KMS-11 (cell line): ENCODE measurements at regions not wholly inside any gene's neighbourhood (a gene's known extent, or its start where the extent isn't known, plus 50 kb on each side); places are given as distances from the start of the nearest gene placed in this dataset.

Source experiments
- H2AFZ ChIP-seq: fragments of 200-600 bp; sonication (generic); 2 replicates; pipeline ENCODE4 v1.6.1; 2016; ENCODE audit warnings: antibody characterized with exemption, mixed run types, low read depth
- H3K27ac ChIP-seq: fragments of 200-600 bp; sonication (generic); 2 replicates; pipeline ENCODE4 v1.6.1; 2016; ENCODE audit warnings: mild to moderate bottlenecking, mixed run types
- H3K27me3 ChIP-seq: fragments of 200-600 bp; sonication (generic); 2 replicates; pipeline ENCODE4 v1.6.1; 2017; ENCODE audit warnings: mild to moderate bottlenecking, low read depth, mixed run types, moderate library complexity; ENCODE audit not compliant: insufficient read depth
- H3K36me3 ChIP-seq: fragments of 200-600 bp; sonication (generic); 2 replicates; pipeline ENCODE4 v1.6.1; 2017; ENCODE audit warnings: mild to moderate bottlenecking, mixed run types; ENCODE audit not compliant: insufficient read depth
- H3K4me1 ChIP-seq: fragments of 200-600 bp; sonication (generic); 2 replicates; pipeline ENCODE4 v1.6.1; 2016; ENCODE audit warnings: mild to moderate bottlenecking, low read depth, mixed run types; ENCODE audit not compliant: poor library complexity, severe bottlenecking
- H3K4me2 ChIP-seq: fragments of 200-600 bp; sonication (generic); 2 replicates; pipeline ENCODE4 v1.7.0; 2016; ENCODE audit warnings: mild to moderate bottlenecking, mixed run types
- H3K4me3 ChIP-seq: fragments of 200-600 bp; sonication (generic); IDR thresholded peaks from 2 replicates; pipeline ENCODE4 v1.6.1; 2017; ENCODE audit warnings: low read depth, low read length, mixed read lengths; ENCODE audit not compliant: insufficient read depth
- H3K79me2 ChIP-seq: fragments of 200-600 bp; sonication (generic); 2 replicates; pipeline ENCODE4 v1.6.1; 2016; ENCODE audit warnings: low read depth, mixed run types; ENCODE audit not compliant: insufficient read depth
- H3K9ac ChIP-seq: fragments of 200-600 bp; sonication (generic); 2 replicates; pipeline ENCODE4 v1.6.1; 2016; ENCODE audit warnings: mild to moderate bottlenecking, mixed run types
- H4K20me1 ChIP-seq: fragments of 200-600 bp; sonication (generic); 2 replicates; pipeline ENCODE4 v1.6.1; 2016; ENCODE audit warnings: mild to moderate bottlenecking, mixed run types; ENCODE audit not compliant: insufficient read depth
- TF ChIP-seq, protein P1 (sequence below): fragments of 200-600 bp; sonication (generic); conservative IDR thresholded peaks from 2 replicates; pipeline ENCODE4 v1.6.1; 2017; ENCODE audit warnings: low read depth, mild to moderate bottlenecking, antibody characterized with exemption, low read length, moderate library complexity, mixed read lengths

DNA sequence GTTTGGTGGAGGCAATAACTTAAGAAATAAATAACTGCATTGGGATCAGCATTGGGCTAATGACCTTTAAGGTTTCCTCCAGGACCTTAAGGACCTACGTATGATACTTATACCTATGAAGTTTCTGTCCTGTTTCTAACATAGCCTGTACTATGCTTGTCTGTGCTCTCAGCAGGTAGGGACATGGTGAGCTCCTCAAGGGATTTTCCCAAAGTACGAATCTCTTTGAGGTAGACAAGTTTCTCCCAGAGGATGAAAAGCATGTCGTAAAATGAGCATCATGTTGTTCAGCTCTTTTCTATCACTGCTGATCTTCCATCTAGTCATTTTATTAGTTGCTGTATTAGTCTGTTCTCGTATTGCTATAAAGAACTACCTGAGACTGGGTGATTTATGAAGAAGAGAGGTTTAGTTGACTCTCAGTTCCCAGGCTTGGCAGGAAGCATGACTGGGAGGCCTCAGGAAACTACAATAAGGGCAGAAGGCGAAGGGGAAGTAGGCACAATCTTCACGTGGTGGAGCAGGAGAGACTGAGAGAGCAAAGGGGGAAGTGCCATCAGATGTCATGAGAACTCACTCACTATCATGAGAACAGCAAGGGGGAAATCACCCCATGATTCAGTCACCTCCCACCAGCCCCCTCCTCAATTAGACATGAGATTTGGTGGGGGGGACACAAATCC is 77.8 kb upstream of the TGM3 start:
- Histone ChIP-seq H3K4me2 (no peak overlapping the region), H3K36me3 (no peaks in the 10 kb centered on the region), H3K27me3 (no peaks in the 10 kb centered on the region), H2AFZ (no peak overlapping the region), H3K9ac (no peak overlapping the region), H3K4me1 (no peaks in the 10 kb centered on the region), H4K20me1 (no peaks in the 10 kb centered on the region), H3K27ac (no peak overlapping the region), H3K4me3 (no peak overlapping the region), H3K79me2 (no peaks in the 10 kb centered on the region)
- TF ChIP-seq, protein P1, sequence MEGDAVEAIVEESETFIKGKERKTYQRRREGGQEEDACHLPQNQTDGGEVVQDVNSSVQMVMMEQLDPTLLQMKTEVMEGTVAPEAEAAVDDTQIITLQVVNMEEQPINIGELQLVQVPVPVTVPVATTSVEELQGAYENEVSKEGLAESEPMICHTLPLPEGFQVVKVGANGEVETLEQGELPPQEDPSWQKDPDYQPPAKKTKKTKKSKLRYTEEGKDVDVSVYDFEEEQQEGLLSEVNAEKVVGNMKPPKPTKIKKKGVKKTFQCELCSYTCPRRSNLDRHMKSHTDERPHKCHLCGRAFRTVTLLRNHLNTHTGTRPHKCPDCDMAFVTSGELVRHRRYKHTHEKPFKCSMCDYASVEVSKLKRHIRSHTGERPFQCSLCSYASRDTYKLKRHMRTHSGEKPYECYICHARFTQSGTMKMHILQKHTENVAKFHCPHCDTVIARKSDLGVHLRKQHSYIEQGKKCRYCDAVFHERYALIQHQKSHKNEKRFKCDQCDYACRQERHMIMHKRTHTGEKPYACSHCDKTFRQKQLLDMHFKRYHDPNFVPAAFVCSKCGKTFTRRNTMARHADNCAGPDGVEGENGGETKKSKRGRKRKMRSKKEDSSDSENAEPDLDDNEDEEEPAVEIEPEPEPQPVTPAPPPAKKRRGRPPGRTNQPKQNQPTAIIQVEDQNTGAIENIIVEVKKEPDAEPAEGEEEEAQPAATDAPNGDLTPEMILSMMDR: no peak

DNA sequence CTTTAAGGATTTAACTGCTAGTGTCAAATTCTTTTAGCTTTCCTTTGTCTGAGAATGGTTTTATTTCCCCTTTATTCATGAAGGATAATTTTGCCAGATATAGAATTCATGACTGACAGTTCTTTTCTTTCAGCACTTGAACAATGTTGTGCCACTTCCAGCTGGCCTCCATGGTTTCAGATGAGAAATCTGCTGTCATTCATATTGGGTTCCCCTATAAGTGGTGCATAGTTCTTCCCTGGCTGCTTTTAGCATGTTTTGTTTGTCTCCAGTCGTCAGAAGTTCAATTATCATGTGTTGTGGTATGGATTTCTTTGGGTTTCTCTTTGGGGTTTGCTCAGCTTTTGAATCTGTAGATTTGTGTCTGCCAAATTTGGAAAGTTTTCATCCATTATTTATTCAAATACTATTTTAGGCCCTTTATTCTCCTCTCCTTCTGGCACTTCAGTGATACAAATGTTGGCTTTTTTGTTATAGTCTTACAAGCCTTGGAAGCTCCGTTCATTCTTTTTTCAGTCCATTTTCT is 76.3 kb upstream of the TGM3 start:
- H2AFZ ChIP-seq: no peak overlapping the region
- TF ChIP-seq, protein P1: no peak

DNA sequence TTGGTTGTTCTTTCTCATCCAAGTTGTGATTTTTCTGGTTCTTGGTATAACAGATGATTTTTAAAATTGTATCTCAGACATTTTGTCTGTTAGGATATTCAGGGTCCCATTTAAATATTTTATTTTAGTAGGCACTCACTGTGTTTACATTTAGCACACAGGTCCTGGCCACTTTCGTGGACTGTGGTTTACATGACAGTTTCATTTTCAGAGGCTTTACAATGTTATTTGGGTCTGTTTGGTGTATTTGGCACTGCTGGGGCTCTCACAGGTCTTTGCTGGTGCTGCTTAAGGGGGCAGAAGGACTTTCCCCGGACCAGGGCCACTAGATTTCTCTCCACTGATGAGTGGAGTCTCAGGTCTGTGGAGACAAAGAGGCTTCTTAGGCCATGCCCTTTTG is 75.5 kb upstream of the TGM3 start:
- H3K9ac ChIP-seq: no peak overlapping the region
- no peak overlapping the region for H2AFZ ChIP-seq
- H3K27ac ChIP-seq: no peak overlapping the region
- H3K36me3 ChIP-seq: no peaks in the 10 kb centered on the region
- H3K4me3 ChIP-seq: no peak overlapping the region
- TF ChIP-seq, protein P1: no peak
- no peaks in the 10 kb centered on the region for H3K4me1 ChIP-seq
- no peaks in the 10 kb centered on the region for H3K79me2 ChIP-seq
- H3K4me2 ChIP-seq: no peak overlapping the region
- H4K20me1 ChIP-seq: no peaks in the 10 kb centered on the region
- H3K27me3 ChIP-seq: no peaks in the 10 kb centered on the region

More for the DNA sequence above, 76.3 kb upstream of the TGM3 start:
- H3K4me1 ChIP-seq: no peaks in the 10 kb centered on the region
- H4K20me1 ChIP-seq: no peaks in the 10 kb centered on the region
- H3K36me3 ChIP-seq: no peaks in the 10 kb centered on the region
- no peak overlapping the region for H3K9ac ChIP-seq
- H3K4me3 ChIP-seq: no peak overlapping the region
- H3K79me2 ChIP-seq: no peaks in the 10 kb centered on the region
- H3K4me2 ChIP-seq: no peak overlapping the region
- H3K27me3 ChIP-seq: no peaks in the 10 kb centered on the region
- H3K27ac ChIP-seq: no peak overlapping the region

DNA sequence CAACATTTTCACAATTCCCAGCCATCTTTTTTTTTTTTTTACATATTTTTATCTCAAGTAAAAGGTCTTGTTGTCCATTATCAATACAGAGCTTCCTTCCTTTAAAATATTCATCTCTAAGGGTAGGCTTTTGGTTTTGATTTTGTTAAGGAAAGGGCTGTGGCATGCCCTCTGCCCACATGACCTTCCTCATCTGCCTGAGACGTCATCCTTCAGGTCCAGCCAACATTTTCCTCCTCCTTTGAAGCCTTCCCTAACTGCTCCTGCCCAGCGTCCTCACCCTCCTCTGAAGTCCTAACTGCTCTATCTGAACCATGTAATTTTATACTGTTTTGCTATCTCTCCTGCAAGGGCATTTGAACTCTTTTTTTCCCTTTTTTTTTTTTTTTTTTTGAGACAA is 73.9 kb upstream of the TGM3 start:
- H3K36me3 ChIP-seq: no peaks in the 10 kb centered on the region
- H2AFZ ChIP-seq: no peak overlapping the region

More for the DNA sequence above, 73.9 kb upstream of the TGM3 start:
- H3K4me1 ChIP-seq: no peaks in the 10 kb centered on the region
- H3K9ac ChIP-seq: no peak overlapping the region
- no peaks in the 10 kb centered on the region for H3K27me3 ChIP-seq
- TF ChIP-seq, protein P1: no peak
- no peak overlapping the region for H3K4me3 ChIP-seq
- no peaks in the 10 kb centered on the region for H4K20me1 ChIP-seq
- H3K4me2 ChIP-seq: no peak overlapping the region
- no peak overlapping the region for H3K27ac ChIP-seq
- H3K79me2 ChIP-seq: no peaks in the 10 kb centered on the region
